ENCODE measurements at regions not wholly inside any gene's neighbourhood (a gene's known extent, or its start where the extent isn't known, plus 50 kb on each side); places are given as distances from the start of the nearest gene placed in this dataset.

- no peak overlapping the region for H3K4me3 Mint-ChIP-seq (ENCODE audit: unreplicated experiment)
- H3K27me3 Mint-ChIP-seq (ENCODE audit: unreplicated experiment): peaks cover 10% of the 10 kb centered on the region
- no peaks in the 10 kb centered on the region for H3K36me3 Mint-ChIP-seq (ENCODE audit: unreplicated experiment)
- H3K9me3 Mint-ChIP-seq (ENCODE audit: unreplicated experiment): peaks cover 4% of the 10 kb centered on the region
- no peak overlapping the region for H3K27ac Mint-ChIP-seq (ENCODE audit: unreplicated experiment)
- peaks cover 3% of the 10 kb centered on the region for H3K4me1 Mint-ChIP-seq (ENCODE audit: low read depth, unreplicated experiment)
- DNase-seq: no peak
- TF ChIP-seq CTCF (IDR thresholded peaks at IDR 0.05; ENCODE audit: partially characterized antibody, unreplicated experiment): no peak
These were observed 99.8 kb downstream of the DACT2 start for GRCh38 chr6:168219804-168220203.

GRCh38 chr6:168218785-168219566 is 100.6 kb downstream of the DACT2 start:
- H3K36me3 Mint-ChIP-seq (ENCODE audit: unreplicated experiment): no peaks in the 10 kb centered on the region
- no peak for DNase-seq
- no peak for TF ChIP-seq CTCF (IDR thresholded peaks at IDR 0.05; ENCODE audit: partially characterized antibody, unreplicated experiment)
- peaks cover 3% of the 10 kb centered on the region for H3K4me1 Mint-ChIP-seq (ENCODE audit: low read depth, unreplicated experiment)
- H3K4me3 Mint-ChIP-seq (ENCODE audit: unreplicated experiment): no peak overlapping the region
- H3K27me3 Mint-ChIP-seq (ENCODE audit: unreplicated experiment): peaks cover 11% of the 10 kb centered on the region
- H3K27ac Mint-ChIP-seq (ENCODE audit: unreplicated experiment): no peak overlapping the region
- peaks cover 4% of the 10 kb centered on the region for H3K9me3 Mint-ChIP-seq (ENCODE audit: unreplicated experiment)

DNA sequence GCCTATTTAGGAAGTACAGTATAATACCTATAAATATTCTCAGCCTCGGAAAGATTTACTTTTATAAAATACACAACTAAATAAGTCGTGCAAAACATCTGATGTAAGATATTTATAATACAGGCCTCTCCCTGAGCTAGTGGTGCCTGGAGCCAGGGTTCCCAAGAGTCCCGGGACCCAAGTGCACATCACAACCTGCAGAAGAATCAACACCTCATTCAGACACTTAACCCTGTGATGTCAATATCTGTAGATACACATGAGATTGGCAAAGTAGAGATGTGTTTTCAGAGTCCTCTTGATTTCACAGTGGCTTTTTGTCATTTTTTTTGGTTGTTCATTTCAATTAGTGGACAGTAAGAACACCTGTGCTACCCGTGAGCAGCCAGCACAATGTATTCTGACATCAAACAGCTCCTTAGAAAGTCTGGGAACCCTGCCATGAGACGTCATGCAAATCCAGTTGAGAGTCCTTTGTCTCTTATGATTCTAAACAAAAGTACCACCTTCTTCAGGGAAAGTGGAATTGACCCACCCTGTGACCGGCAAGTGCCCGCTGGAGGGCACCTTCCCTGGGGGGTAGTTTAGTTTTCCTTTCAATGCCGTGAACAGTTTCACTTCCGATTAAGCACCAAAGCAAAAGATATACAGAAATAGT is 101.6 kb downstream of the DACT2 start:
- H3K4me1 Mint-ChIP-seq (ENCODE audit: low read depth, unreplicated experiment): peaks cover 3% of the 10 kb centered on the region
- no peak for DNase-seq
- no peak overlapping the region for H3K4me3 Mint-ChIP-seq (ENCODE audit: unreplicated experiment)
- H3K27me3 Mint-ChIP-seq (ENCODE audit: unreplicated experiment): peaks cover 11% of the 10 kb centered on the region
- H3K9me3 Mint-ChIP-seq (ENCODE audit: unreplicated experiment): peaks cover 4% of the 10 kb centered on the region
- no peak for TF ChIP-seq CTCF (IDR thresholded peaks at IDR 0.05; ENCODE audit: partially characterized antibody, unreplicated experiment)
- no peak overlapping the region for H3K27ac Mint-ChIP-seq (ENCODE audit: unreplicated experiment)
- H3K36me3 Mint-ChIP-seq (ENCODE audit: unreplicated experiment): no peaks in the 10 kb centered on the region

- H3K9me3 Mint-ChIP-seq (ENCODE audit: unreplicated experiment): peaks cover 4% of the 10 kb centered on the region
- no peak overlapping the region for H3K4me3 Mint-ChIP-seq (ENCODE audit: unreplicated experiment)
- H3K4me1 Mint-ChIP-seq (ENCODE audit: low read depth, unreplicated experiment): peaks cover 3% of the 10 kb centered on the region
- no peak for DNase-seq
- H3K36me3 Mint-ChIP-seq (ENCODE audit: unreplicated experiment): no peaks in the 10 kb centered on the region
- H3K27me3 Mint-ChIP-seq (ENCODE audit: unreplicated experiment): peaks cover 10% of the 10 kb centered on the region
- H3K27ac Mint-ChIP-seq (ENCODE audit: unreplicated experiment): no peak overlapping the region
- no peak for TF ChIP-seq CTCF (IDR thresholded peaks at IDR 0.05; ENCODE audit: partially characterized antibody, unreplicated experiment)
These were observed 102.2 kb downstream of the DACT2 start for GRCh38 chr6:168217216-168217879.

Data from glutamatergic neuron (in vitro differentiated cells).